Islet precursor cell (in vitro differentiated cells): ENCODE measurements at regions not wholly inside any gene's neighbourhood (a gene's known extent, or its start where the extent isn't known, plus 50 kb on each side); places are given as distances from the start of the nearest gene placed in this dataset.
"Not testable (repeated sequence)": the region's sequence is repeated elsewhere in the genome, so short reads cannot be mapped to it uniquely, and the experiment has no call there.

Experiments
- DNase-seq: peaks from one replicate; pipeline ENCODE4 v3.0.0-alpha.2; 2018

DNA sequence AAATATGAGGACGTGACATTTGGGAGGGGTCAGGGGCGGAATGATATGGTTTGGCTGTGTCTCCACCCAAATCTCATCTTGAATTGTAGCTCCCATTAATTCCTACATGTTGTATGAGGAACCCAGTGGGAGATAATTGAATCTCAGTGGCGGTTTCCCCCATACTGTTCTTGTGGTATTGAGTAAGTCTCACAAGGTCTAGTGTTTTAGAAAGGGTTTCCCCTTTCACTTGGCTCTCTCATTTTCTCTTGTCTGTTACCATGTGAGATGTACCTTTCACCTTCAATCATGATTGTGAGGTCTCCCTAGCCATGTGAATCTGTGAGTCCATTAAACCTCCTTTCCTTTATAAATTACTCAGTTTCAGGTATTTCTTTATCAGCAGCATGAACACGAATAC lies 663.6 kb upstream of the CHRM3 start:
- no peak for DNase-seq

DNA sequence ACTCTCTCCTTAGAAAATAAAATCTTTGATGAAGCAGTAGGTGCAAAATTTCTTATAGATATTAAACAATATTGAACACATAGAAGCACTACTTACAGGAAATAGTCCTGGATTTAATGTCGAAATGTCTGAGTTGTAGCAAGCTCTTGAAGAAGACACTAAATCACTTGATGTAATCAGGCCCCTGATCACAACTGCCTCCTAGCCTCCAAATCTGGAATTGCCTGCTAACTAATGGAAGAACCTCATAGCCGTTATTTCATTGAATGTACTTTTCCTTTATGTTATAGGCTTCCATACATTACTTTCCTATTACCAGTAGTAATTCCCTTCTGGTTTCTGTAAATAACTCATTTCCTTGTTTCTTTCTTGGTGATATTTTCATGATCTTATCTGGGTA lies 675.7 kb upstream of the CHRM3 start:
- DNase-seq: no peak

GRCh38 chr1:238701024-238701423 lies 685.3 kb upstream of the CHRM3 start:
- no peak for DNase-seq

GRCh38 chr1:238690415-238690814 lies 696.0 kb upstream of the CHRM3 start:
- no peak for DNase-seq

GRCh38 chr1:238684576-238684975 lies 701.8 kb upstream of the CHRM3 start:
- DNase-seq: not testable (repeated sequence)

DNA sequence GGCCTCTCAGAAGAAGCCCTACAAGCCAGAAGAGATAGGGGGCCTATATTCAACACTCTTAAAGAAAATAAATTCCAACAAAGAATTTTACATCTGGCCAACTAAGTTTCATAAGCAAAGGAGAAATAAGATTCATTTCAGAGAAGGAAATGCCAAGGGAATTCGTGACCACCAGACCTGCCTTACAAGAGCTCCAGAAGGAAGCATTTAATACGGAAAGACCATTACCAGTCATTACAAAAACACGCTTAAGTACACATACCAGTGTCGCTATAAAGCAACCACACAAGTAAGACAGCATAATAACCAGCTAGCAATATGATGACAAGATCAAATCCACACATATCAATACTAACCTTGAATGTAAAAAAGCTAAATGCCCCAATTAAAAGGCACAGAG lies 704.9 kb upstream of the CHRM3 start:
- DNase-seq: no peak

GRCh38 chr1:238681021-238681420 lies 705.3 kb upstream of the CHRM3 start:
- no peak for DNase-seq

DNA sequence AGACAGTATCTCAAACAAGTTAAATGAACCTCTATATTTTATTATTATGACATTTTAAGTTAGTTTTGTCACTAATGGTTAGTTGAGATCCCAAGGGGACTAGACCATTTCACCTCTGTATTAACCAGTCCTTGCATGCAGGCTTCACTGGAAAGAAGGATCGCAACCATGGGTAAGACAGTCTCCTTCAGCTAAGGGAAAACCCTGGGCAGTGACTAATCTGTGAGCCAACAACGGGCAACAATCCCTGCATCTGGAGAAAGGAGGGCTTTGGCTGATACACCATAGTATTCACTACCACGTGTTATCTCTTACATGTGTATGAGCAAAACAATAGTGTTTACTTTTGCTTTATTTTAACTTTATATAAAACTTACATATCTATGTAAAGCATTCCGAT lies 708.8 kb upstream of the CHRM3 start:
- DNase-seq: no peak

DNA sequence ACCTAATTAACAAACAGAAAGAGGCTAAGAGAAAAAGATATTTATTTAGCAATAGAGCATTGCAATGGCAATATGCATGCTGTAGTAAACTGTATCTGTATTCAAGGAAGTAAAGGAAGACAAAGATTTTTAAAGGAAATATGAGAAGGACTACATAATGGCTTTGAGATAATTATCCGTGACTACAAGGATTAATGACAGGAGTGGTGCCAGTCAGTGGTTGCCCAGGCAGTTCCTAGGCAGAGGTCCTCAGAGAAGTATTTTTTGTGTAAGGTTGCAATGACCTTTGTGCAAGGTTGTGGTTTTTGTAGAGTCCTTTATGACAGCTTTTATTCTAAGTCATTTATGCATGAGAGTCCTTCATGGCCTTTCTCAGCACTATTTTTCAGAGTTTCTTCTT lies 711.1 kb upstream of the CHRM3 start:
- DNase-seq: no peak

GRCh38 chr1:238674316-238674715 lies 712.1 kb upstream of the CHRM3 start:
- DNase-seq: no peak

DNA sequence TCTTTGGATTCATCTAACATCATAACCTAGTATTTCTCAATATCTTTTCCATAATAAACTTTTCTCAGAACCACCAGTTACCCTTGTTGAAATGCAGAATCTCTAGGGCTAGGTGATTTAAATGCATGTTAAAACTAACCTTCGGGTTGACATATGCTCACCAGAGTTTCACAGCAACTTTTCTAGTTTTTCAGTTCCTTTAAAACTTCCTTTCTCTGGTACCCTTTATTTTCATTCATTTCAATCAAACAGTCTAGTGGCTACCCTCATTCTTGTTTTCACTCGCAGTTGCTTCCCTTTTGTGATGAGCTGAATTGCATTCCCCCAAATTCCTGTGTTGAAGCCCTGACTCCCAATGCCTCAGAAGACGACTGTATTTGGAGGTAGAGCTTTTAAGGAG lies 712.8 kb upstream of the CHRM3 start:
- no peak for DNase-seq

GRCh38 chr1:238672806-238673205 lies 713.6 kb upstream of the CHRM3 start:
- no peak for DNase-seq

GRCh38 chr1:238672262-238672661 lies 714.1 kb upstream of the CHRM3 start:
- DNase-seq: no peak

DNA sequence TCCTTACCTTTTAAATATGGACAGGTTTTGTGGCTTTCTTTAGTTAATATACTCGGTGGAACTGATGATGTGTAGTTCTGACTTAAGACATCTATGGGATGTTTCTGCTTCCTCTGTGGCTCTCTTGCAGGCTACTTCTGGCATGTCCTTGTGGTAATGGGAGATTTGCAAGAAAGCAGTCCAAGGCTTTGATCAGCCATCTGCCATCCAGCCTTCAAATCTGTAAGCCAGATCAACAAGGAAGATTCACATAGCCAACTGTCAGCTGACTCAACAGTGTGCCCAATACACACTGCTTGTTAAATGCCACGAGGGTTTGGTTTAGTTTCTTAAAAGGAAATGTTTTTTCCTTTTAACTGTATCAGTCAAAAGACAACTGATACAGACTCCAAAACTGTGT lies 722.2 kb upstream of the CHRM3 start:
- peak; percentile 60 for DNase-seq

- no peak for DNase-seq
Observed at GRCh38 chr1:238660849-238661248, 725.5 kb upstream of the CHRM3 start.

DNA sequence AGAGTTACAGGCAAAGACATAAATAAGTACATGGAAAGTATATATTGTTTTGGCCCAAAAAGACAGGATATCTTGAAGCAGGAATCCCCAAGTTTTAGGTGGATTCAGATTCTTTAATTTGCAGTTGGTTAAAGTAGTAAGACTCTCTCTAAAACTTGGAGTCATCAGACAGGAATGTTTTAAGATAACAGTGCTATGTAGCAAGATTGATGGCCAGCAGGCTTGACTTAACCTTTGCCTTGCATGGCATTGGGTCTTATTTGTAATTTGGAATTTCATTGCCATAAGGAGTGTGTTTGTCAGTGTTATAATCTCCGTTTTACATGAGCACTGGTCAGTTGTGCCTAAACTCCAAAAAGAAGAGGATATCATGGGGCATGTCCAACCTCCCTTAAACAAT lies 727.6 kb upstream of the CHRM3 start:
- no peak for DNase-seq

GRCh38 chr1:238653693-238654321 lies 732.6 kb upstream of the CHRM3 start:
- DNase-seq: no peak

DNA sequence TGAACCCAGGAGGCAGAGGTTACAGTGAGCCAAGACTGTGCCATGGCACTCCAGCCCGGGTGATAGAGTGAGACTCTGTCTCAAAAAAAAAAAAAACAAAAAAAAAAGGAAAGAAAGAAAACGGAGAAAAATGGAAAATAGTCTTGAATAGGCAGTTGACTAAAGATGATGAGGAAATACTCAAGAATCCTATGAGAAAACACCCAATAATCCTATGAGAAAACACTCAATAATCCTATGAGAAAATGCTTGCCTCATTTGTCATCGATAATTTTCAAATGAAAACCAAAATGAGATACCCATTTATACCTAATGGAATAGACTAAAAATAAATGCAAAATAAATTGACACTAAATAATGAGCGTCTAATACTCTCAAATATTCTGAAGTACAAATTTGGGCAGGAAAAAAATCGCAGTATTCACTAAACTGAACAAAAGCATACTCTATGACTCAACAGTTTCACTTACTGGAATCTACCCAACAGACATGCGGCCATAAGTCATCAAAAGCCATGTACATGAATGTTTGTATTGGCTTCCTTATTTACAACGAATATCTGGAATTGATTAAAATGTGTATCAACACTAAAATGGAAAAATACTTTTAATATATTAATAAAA lies 733.9 kb upstream of the CHRM3 start:
- no peak for DNase-seq

DNA sequence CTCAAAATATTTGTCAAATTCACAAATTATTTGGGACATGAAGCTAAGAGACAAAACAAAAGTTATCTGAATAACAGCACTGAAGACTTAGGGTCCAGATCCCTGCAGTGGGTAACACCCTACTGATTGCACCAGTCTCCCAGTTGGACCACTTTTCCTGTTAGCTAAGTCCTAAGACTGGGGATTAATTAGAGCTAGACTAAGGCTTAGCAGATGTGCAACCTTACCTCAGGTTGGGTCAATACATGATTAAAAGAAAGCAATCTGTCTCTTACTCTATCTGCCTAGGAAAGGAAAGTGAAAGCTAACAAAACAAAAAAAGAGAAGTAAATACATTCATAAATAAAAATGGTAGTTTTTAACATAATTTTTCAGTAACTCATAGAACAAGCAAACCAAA lies 737.2 kb upstream of the CHRM3 start:
- DNase-seq: no peak

GRCh38 chr1:238648751-238649150 lies 737.6 kb upstream of the CHRM3 start:
- DNase-seq: no peak

- DNase-seq: no peak
Observed at GRCh38 chr1:238648296-238648695, 738.1 kb upstream of the CHRM3 start.

- peak; percentile 94 for DNase-seq
Observed at GRCh38 chr1:238647877-238648276, 738.5 kb upstream of the CHRM3 start.

- DNase-seq: no peak
Observed at GRCh38 chr1:238642231-238642630, 744.1 kb upstream of the CHRM3 start.

DNA sequence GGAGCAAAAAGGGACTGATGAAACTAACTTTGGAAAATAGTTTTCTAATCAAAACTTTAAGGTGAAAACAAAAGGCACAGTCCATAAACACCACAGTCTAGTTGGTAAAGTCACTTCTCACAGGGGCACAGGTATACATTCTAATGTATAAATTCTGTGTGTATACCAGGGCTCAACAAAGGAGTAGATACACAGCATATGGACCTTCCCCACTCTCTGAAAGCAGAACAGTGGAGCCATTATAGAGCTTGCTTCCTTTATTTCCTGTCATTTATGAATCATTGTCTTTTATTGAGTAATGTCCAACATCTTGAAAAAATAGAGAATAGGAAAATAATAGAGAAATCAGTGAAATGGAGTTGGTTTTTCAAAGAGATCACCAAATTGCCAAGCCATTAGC lies 746.5 kb upstream of the CHRM3 start:
- no peak for DNase-seq

DNA sequence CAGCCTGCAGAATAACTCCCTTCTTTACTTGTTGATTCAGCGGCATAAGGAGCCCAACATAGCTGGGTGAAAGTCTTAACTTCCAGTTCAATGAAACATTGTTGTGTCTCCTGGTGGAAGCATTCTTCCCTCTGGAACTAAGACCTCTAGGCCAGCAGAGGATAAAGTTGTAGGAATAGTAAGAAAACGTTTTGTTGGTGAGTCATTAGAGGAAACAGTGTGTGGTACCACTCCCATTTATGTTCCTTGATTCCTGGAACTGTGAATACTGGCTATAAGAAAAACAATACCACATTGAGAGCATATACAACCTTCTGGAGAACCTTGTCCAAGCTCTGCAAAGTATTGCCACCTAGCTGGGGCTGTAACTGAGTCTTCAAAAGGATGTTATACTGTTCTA lies 737.4 kb upstream of the ZP4 start:
- no peak for DNase-seq
